Gastrocnemius medialis (tissue), 4 donors: ENCODE measurements at regions not wholly inside any gene's neighbourhood (a gene's known extent, or its start where the extent isn't known, plus 50 kb on each side); places are given as distances from the start of the nearest gene placed in this dataset.

Experiments used
- POLR2A ChIP-seq, 2 donors: fragments of 450-650 bp; IDR thresholded peaks; one replicate each; pipeline ENCODE4 v1.6.1; 2017; ENCODE audit warnings: antibody characterized with exemption in 2 of 2, mild to moderate bottlenecking in 2 of 2, moderate library complexity in 2 of 2
- TF ChIP-seq, protein P1 (sequence below), 5 experiments: fragments of 450-650 bp in 3 of 5; fragments of 200-600 bp in 2 of 5; sonication (generic) in 2 of 5; IDR thresholded peaks in 4 of 5; conservative IDR thresholded peaks in 1 of 5; 1 replicate in 4 of 5; 2 replicates in 1 of 5; pipeline ENCODE4 v1.5.1; 2016 to 2019; ENCODE audit warnings: antibody characterized with exemption in 5 of 5, mild to moderate bottlenecking in 3 of 5, moderate library complexity in 3 of 5

DNA sequence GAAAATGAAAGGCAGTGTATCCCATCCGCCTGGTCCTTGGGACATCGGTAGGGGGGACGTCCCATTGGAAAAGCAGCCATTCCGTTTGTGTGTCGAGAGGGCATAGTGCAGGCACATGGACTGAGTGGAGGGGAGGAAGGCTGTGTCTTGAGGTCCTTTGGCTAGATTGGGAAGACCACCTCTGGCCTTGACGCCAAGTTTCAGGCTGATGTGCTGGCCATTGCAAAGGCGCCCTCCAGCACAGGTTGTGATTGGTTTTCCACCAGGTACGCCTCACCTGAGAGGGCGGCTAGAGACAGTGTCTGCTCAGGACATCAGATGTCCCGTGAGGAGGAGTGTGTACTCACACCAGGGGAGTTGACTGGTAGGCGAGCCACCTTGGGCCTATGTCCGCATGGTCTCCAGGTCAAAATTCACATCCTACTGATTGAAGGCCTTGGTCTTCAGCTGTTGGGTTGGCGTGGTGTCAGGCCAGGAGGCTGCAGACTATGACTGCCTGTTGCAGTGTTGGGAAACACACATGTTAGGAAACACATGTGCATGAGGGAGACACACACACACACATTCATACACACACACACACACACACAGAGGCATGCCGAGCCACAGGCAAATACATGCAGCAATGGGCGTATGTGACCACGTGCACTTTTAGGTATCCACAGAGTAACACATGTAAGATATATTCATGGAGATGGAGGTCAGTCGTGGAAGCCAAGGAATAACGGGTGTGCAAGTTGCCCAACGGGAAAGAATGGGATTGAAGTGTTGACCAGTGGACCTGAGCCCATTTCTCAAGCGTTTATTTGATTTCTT lies 98.4 kb downstream of the SNRPN start:
- TF ChIP-seq POLR2A (IDR thresholded peaks at IDR 0.05), result no peak
- TF ChIP-seq, protein P1, sequence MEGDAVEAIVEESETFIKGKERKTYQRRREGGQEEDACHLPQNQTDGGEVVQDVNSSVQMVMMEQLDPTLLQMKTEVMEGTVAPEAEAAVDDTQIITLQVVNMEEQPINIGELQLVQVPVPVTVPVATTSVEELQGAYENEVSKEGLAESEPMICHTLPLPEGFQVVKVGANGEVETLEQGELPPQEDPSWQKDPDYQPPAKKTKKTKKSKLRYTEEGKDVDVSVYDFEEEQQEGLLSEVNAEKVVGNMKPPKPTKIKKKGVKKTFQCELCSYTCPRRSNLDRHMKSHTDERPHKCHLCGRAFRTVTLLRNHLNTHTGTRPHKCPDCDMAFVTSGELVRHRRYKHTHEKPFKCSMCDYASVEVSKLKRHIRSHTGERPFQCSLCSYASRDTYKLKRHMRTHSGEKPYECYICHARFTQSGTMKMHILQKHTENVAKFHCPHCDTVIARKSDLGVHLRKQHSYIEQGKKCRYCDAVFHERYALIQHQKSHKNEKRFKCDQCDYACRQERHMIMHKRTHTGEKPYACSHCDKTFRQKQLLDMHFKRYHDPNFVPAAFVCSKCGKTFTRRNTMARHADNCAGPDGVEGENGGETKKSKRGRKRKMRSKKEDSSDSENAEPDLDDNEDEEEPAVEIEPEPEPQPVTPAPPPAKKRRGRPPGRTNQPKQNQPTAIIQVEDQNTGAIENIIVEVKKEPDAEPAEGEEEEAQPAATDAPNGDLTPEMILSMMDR (IDR thresholded peaks at IDR 0.05 in 4 of 5, conservative IDR thresholded peaks at IDR 0.05 in 1 of 5), result no peak
